Suppressor macrophage treated with lipopolysaccharide for 4 hours (primary cell): ENCODE measurements at regions not wholly inside any gene's neighbourhood (a gene's known extent, or its start where the extent isn't known, plus 50 kb on each side); places are given as distances from the start of the nearest gene placed in this dataset.

Source experiments
- DNase-seq: peaks from one replicate; pipeline ENCODE4 v3.0.0-alpha.2; 2020

DNA sequence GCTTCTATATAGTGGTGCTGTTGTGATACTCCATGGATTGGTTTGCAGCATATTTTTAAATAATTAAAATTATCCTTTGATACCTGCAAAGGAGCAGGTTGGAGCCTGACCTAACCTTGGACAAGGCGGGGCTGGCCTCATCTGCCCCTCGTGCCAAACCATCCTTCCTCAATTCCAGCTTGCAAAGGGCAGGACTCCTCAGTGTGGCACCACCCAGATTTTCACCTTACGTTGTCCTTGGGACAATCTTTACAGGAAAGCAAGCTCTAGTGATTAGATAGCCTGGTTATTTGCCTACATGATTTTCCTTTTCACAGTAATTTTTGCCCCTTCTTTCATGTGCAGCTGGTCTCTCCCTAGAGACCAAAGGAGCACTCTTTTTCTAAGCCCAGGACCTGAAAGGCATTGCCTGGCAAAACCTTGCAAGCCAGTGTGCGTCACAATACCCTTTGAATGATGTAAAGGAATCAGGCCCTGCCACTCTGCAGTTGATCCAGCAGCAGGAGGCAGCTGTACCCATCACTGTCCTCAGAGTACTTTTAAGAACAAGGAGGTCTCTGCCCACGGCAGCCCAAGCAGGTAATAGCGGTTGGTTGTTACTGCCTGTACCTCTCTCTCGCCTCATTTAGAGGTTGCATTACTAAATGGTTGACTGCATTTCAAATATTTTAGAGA, 99.4 kb downstream of the ADSS2 start:
- DNase-seq, result no peak

DNA sequence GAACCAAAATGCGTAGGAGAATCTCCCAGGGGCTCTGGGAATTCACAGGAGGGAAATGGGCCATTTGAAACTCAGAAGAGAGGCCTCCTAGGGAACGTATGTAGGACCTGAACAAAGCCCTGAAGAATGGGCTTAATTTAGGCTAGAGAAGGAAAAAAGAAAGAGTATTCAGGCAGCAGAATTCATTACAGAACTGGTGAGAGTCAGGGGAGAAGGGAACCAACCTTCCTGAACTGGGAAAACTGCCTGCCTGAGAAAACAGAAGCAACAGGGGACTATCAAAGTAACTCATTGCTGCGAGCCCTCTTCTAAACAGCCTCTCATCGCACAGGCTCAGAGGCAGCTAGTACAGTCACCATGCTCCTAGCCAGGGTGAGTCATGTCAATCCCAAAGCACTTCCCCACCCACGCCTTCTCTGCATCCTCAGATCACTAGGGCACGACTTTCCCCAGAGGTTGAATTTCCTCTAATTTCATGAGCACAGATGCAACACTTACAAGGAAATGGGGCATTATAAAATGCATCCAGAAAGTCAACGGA, 98.1 kb downstream of the ADSS2 start:
- peak; percentile 99 for DNase-seq

GRCh38 chr1:244354810-244355278, 96.9 kb downstream of the ADSS2 start:
- DNase-seq, result peak; percentile 41

GRCh38 chr1:244356376-244356775, 95.3 kb downstream of the ADSS2 start:
- no peak for DNase-seq
